HepG2 (cell line): ENCODE measurements at regions not wholly inside any gene's neighbourhood (a gene's known extent, or its start where the extent isn't known, plus 50 kb on each side); places are given as distances from the start of the nearest gene placed in this dataset.

ENCODE experiments used
- CBX1 ChIP-seq: IDR thresholded peaks from one replicate; pipeline ENCODE4 v1.6.1; 2016; ENCODE audit warnings: antibody characterized with exemption, low read depth
- CREM ChIP-seq, 2 experiments: sonication (generic) in 1 of 2; formaldehyde crosslinking in 1 of 2; IDR thresholded peaks; 2 replicates each; pipeline versions ENCODE4 v1.4.0 to v1.6.1; 2016 to 2020; ENCODE audit warnings: antibody characterized with exemption in 1 of 2, mild to moderate bottlenecking in 1 of 2, missing genetic modification reagents in 1 of 2
- GATAD2A ChIP-seq: IDR thresholded peaks from 2 replicates; pipeline ENCODE4 v1.6.1; 2016
- HDAC1 ChIP-seq: sonication (generic); formaldehyde crosslinking; IDR thresholded peaks from 2 replicates; pipeline ENCODE4 v1.5.1; 2020; ENCODE audit warnings: mild to moderate bottlenecking, missing genetic modification reagents
- HMGXB4 ChIP-seq, 2 experiments: sonication (generic) in 1 of 2; formaldehyde crosslinking in 1 of 2; IDR thresholded peaks; 2 replicates each; pipeline versions ENCODE4 v1.4.0 to v1.6.1; 2018 to 2020; ENCODE audit warnings: missing genetic modification reagents in 2 of 2, borderline replicate concordance in 1 of 2, low read depth in 1 of 2, mild to moderate bottlenecking in 1 of 2, missing biosample characterization in 1 of 2
- KDM6A ChIP-seq: IDR thresholded peaks from 2 replicates; pipeline ENCODE4 v1.6.1; 2016; ENCODE audit warnings: low read depth
- LRRFIP1 ChIP-seq: sonication (generic); formaldehyde crosslinking; conservative IDR thresholded peaks from 2 replicates; pipeline ENCODE4 v1.4.0; 2020; ENCODE audit warnings: missing genetic modification reagents
- RBFOX2 ChIP-seq: fragments of 200-400 bp; formaldehyde crosslinking; IDR thresholded peaks from 2 replicates; pipeline ENCODE4 v1.6.1; 2017; ENCODE audit warnings: low read depth, mild to moderate bottlenecking, low read length
- YEATS2 ChIP-seq: sonication (generic); formaldehyde crosslinking; IDR thresholded peaks from 2 replicates; pipeline ENCODE4 v1.4.0; 2020; ENCODE audit warnings: missing genetic modification reagents, borderline replicate concordance
- ZFP1 ChIP-seq: IDR thresholded peaks from 2 replicates; pipeline ENCODE4 v1.6.1; 2016
- ZNF225 ChIP-seq: sonication (generic); formaldehyde crosslinking; IDR thresholded peaks from 2 replicates; pipeline ENCODE4 v1.4.0; 2020; ENCODE audit warnings: mild to moderate bottlenecking, missing genetic modification reagents
- ZNF234 ChIP-seq: sonication (generic); formaldehyde crosslinking; conservative IDR thresholded peaks from 2 replicates; pipeline ENCODE4 v1.5.1; 2020; ENCODE audit warnings: mild to moderate bottlenecking, missing genetic modification reagents
- ZNF251 ChIP-seq: sonication (generic); formaldehyde crosslinking; IDR thresholded peaks from 2 replicates; pipeline ENCODE4 v1.9.0; 2021; ENCODE audit warnings: mild to moderate bottlenecking, missing genetic modification reagents
- ZNF512 ChIP-seq: sonication (generic); formaldehyde crosslinking; IDR thresholded peaks from 2 replicates; pipeline ENCODE4 v1.4.0; 2020; ENCODE audit warnings: mild to moderate bottlenecking, missing genetic modification reagents
- ZNF550 ChIP-seq: sonication (generic); formaldehyde crosslinking; IDR thresholded peaks from 2 replicates; pipeline ENCODE4 v1.4.0; 2020; ENCODE audit warnings: mild to moderate bottlenecking, missing genetic modification reagents, borderline replicate concordance
- ZNF589 ChIP-seq: sonication (generic); formaldehyde crosslinking; conservative IDR thresholded peaks from 2 replicates; pipeline ENCODE4 v1.8.0; 2022; ENCODE audit warnings: mild to moderate bottlenecking, moderate library complexity, missing genetic modification reagents
- ZNF772 ChIP-seq: sonication (generic); formaldehyde crosslinking; IDR thresholded peaks from 2 replicates; pipeline ENCODE4 v1.5.0; 2020; ENCODE audit warnings: mild to moderate bottlenecking, missing genetic modification reagents
- ZNF879 ChIP-seq: sonication (generic); formaldehyde crosslinking; IDR thresholded peaks from 2 replicates; pipeline ENCODE4 v1.8.1; 2023; ENCODE audit warnings: missing genetic modification reagents
- TF ChIP-seq, protein P1 (sequence below): sonication (generic); formaldehyde crosslinking; IDR thresholded peaks from 2 replicates; pipeline ENCODE4 v1.4.0; 2020; ENCODE audit warnings: missing genetic modification reagents
- TF ChIP-seq, protein P2 (sequence below): sonication (generic); formaldehyde crosslinking; IDR thresholded peaks from 2 replicates; pipeline ENCODE4 v1.4.0; 2020; ENCODE audit warnings: missing genetic modification reagents, borderline replicate concordance

DNA sequence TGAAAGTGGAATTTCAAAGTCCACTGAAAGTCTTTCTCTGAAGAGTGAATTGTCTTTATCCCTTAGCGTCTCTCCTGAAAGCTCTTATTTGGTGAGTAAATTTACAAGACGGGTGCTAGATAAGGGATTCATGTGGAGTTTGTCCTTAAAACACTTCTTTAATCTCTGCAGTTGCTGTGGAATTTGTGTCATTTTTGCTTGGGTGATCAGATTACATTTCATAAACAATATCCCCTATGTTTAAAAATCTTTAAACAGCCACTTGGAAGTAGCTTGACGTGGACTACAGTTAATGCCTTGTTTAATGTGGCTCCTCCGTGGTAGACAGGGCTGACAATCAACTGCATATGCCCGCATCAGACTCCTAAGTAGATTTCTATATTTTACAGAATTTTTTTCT, 175.4 kb upstream of the ZNF217 start (continued):
- TF ChIP-seq LRRFIP1 (CRISPR knock-in tag) (no peak), GATAD2A (CRISPR knock-in tag) (peak; percentile 91), RBFOX2 (peak; percentile 38; the same call in 1 of the 2 replicates), HDAC1 (peak; percentile 65; the same call in 1 of the 2 replicates), ZNF589 (CRISPR knock-in tag) (no peak), ZFP1 (CRISPR knock-in tag) (no peak), CREM (IDR thresholded peaks at IDR 0.05) (peak; percentile 92), CREM (CRISPR knock-in tag; IDR thresholded peaks at IDR 0.05) (no peak), KDM6A (CRISPR knock-in tag) (peak; percentile 73; the same call in 1 of the 2 replicates), ZNF879 (CRISPR knock-in tag) (no peak), ZNF772 (no peak), ZNF251 (CRISPR knock-in tag) (no peak), HMGXB4 (CRISPR knock-in tag; IDR thresholded peaks at IDR 0.05; ENCODE audit: borderline replicate concordance in 1 of 2, low read depth in 1 of 2) (no peak; a peak in 1 of 4 replicates), ZNF234 (CRISPR knock-in tag) (no peak), ZNF225 (CRISPR knock-in tag) (no peak), YEATS2 (no peak), CBX1 (no peak), ZNF512 (CRISPR knock-in tag) (no peak), ZNF550 (CRISPR knock-in tag) (no peak)
- TF ChIP-seq, protein P1, sequence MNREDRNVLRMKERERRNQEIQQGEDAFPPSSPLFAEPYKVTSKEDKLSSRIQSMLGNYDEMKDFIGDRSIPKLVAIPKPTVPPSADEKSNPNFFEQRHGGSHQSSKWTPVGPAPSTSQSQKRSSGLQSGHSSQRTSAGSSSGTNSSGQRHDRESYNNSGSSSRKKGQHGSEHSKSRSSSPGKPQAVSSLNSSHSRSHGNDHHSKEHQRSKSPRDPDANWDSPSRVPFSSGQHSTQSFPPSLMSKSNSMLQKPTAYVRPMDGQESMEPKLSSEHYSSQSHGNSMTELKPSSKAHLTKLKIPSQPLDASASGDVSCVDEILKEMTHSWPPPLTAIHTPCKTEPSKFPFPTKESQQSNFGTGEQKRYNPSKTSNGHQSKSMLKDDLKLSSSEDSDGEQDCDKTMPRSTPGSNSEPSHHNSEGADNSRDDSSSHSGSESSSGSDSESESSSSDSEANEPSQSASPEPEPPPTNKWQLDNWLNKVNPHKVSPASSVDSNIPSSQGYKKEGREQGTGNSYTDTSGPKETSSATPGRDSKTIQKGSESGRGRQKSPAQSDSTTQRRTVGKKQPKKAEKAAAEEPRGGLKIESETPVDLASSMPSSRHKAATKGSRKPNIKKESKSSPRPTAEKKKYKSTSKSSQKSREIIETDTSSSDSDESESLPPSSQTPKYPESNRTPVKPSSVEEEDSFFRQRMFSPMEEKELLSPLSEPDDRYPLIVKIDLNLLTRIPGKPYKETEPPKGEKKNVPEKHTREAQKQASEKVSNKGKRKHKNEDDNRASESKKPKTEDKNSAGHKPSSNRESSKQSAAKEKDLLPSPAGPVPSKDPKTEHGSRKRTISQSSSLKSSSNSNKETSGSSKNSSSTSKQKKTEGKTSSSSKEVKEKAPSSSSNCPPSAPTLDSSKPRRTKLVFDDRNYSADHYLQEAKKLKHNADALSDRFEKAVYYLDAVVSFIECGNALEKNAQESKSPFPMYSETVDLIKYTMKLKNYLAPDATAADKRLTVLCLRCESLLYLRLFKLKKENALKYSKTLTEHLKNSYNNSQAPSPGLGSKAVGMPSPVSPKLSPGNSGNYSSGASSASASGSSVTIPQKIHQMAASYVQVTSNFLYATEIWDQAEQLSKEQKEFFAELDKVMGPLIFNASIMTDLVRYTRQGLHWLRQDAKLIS (CRISPR knock-in tag) = peak; percentile 75; the same call in 1 of the 2 replicates
- TF ChIP-seq, protein P2, sequence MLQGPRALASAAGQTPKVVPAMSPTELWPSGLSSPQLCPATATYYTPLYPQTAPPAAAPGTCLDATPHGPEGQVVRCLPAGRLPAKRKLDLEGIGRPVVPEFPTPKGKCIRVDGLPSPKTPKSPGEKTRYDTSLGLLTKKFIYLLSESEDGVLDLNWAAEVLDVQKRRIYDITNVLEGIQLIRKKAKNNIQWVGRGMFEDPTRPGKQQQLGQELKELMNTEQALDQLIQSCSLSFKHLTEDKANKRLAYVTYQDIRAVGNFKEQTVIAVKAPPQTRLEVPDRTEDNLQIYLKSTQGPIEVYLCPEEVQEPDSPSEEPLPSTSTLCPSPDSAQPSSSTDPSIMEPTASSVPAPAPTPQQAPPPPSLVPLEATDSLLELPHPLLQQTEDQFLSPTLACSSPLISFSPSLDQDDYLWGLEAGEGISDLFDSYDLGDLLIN (CRISPR knock-in tag) = no peak
